Stimulated activated CD8-positive, alpha-beta memory T cell treated with anti-CD3 and anti-CD28 coated beads, Interleukin-7, amount 100 ng/mL, for 4 hours (primary cell): ENCODE measurements at regions not wholly inside any gene's neighbourhood (a gene's known extent, or its start where the extent isn't known, plus 50 kb on each side); places are given as distances from the start of the nearest gene placed in this dataset.

Experiments used
- DNase-seq, 2 donors: peaks; one replicate each; pipeline ENCODE4 v3.0.0-alpha.2; 2020; ENCODE audit warnings: low read depth in 2 of 2

DNA sequence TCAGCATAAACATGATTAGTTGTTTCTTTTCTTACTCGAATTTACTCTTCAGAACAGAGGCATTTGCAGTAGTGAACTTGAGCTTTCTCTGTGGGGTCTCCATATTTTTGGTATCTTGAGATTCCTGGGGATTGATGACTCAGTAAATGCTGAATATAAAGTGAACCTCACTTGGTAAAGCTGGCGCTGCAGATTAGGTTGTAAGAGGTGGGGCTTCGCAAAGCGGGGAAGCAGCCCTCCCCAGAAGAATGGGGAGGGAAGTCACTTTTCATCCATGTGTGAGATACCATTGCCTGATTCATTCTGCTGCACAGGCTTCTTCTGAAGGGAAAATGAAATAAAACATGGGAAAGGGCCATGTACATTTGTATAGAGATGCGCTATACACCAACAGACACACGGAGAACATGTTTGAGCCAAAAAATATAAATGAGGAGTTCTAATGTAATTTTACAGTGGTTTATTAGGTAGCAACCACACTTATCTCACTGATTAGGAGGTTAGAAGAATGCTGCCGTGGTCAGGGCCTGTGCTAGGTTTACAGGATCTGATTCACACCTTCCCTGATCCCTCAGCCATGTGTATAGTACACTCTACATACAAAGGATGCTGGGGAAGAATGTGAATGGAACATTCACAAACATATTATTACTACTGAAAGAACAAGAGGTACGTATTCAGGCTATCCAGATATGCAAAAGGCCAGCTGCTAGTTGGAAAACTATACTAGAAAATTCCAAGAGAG lies 63.5 kb downstream of the DNTTIP2 start:
- DNase-seq = no peak

DNA sequence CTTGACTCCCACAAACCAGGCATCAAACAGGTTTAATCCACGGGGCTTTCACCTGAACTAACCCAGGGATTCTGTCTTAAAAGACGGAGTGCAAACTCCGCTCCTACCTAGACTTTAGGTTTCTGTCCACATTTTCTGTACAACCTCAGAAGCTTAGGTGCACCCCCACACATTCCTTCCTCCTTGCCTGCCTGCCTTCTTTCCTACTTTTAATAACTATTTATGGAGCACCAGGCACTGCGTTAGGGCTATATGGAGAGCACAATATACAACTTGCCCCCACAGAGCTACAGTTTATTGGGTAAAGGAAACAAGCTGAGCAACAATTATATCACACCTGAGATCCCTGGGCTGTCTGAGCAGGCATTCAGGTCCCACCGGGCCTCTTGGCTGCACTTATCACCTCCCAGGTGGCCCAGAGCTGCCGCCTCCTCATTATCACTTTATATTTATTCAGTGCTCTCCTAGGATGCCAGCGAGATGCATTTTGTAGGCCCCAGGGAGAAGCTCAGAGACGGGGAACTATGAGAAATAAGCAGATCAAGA lies 64.1 kb downstream of the DNTTIP2 start:
- DNase-seq = no peak

DNA sequence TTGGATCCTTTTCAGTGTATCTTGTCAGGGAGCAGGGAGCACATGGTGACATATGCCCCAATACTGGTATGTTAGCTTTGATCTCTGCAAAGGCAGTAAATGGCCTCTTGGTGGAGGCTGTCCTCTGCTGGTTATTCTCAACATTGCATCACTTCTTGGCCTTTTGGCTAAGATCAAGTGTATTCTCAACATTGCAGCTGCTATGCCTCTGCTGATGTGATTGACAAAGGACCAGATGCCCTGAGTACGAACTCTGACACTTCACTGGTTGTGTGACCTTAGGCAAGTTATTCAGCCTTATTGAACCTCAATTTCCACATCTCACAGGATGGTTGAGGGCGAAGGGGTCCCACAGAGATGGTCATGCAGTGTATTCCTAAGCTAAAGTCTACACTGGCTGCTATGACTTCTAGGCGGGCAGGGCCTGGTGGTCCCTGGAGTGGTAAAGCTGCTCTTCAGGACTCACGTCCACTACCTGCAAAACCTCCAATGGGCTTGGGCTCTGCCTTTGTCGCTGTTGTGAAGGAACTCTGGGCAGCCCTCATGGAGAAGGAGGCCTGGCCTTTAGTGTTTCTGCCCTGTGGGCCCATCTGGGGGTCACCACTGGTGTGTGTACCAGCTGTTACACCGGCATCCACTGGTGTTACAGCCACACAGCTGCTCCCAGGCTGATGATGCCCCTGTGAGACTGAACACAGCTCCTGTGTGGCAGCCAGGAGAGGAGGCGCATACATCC lies 64.8 kb downstream of the DNTTIP2 start:
- DNase-seq = no peak

DNA sequence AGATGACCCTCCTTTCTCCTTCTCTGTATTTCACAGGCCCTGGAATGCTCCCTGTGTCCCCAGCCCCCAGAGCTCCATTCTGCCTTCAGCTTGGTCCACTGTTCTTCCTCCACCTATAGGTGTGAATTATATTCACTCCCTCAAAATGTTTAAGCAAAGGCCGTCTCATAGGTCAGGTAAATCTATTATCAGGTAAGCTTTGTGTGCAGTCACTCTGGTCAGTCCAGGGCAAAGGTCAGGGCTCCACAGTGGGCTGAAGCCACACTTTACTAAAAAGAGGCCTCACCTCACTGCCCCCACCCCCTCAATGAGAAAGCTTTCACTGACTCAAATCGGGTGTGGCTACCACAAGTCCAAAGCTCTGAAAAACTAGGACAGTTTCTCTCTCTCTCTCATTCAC lies 65.9 kb downstream of the DNTTIP2 start:
- no peak for DNase-seq

DNA sequence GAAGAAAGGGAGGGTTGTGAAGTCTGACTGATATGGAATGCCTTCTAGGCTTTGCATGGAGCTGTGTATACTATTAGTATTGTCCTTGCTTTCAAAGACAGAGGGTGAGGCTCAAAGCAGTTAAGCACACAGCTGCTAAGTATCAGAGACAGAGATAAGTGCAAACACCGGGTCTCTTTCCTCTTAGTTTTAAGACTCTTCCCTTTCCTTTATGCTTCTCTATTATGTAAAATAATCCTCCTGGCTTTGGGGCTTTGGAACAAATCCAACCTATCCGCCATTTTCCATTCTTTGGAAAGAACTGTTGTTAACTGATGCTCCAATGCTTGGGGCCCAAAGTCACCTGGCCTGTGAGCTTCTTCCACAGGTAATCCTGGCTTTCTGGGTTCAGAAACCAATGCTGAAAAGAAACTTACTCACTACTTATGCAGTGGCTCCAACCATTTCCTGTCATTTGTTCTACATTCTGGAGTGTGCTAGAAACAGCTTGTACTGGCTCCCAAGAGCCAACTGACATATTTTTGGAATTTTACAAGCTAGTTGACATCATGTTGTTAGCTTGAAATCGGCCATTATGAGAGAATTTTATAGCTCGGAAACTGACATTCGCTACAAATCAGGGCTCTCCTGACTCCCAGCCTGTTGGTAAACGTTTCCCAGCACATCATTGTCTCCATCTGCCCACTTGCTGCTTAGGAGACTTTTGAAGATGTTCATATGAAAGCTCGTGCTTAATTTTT lies 67.5 kb downstream of the DNTTIP2 start:
- DNase-seq = no peak

DNA sequence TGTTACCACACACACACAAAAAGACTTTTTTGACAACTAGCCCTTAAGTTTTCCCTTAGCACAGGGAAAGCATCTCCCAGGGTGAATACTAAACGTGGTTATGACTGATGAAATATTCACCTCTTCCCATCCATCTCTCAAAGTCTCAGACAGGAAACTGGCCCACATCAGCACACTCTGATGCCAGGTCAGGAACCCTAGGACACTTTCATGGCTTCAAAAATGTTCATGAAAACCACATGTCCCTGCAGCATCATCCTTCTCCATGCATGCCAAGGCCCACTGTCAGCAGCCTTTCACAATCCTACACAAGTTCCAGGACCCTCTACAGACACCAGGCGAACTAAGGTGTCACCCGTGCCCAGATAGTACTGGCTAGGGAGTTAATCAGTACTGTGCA lies 68.7 kb downstream of the DNTTIP2 start:
- no peak for DNase-seq

DNA sequence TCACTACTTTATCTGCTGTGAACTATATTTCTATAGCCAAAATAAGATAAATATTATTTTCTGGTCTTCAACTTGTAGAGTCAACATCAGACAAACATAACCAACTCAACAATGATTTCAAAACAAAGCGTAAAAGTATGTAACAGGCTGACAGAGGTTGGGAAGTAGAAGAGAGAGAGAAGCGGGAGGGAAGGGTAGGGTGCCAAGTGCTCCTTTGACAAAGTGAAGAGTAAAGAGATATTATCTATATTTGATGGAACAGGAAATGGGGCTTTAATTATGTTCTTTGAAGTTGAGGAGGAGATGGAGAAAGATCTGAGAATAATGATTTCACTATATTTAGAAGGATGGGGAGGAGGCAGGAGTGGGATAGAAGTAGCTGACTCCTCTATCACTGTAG lies 70.1 kb downstream of the DNTTIP2 start:
- DNase-seq = no peak

DNA sequence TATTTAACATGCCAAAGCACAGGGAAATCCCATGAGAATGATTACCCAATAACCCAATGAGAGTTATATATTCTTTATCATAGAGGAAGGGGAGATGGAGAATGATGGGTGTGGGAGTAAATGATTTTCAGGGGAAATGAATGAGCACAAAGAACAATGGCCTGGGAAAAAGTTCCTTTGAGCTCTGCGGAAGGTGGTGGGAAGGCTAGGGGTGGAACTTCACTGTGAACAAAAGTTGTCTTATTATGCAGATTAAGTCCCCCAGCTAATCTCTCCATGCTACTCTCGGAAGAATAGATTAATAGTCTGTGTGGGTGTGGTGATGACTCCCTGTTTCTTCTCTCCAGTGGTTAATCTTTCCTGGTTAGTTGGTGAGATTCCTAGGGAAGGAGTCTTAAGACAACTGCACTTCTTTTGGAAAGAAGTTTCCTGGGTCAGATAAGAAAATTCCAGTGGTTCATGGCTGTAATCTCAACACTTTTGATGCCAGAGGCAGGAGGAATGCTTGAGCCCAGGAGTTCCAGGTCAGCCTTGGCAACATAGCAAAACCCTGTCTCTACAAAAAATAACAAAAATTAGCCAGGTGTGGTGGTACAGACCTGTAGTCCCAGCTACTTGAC lies 71.6 kb downstream of the DNTTIP2 start:
- no peak for DNase-seq

DNA sequence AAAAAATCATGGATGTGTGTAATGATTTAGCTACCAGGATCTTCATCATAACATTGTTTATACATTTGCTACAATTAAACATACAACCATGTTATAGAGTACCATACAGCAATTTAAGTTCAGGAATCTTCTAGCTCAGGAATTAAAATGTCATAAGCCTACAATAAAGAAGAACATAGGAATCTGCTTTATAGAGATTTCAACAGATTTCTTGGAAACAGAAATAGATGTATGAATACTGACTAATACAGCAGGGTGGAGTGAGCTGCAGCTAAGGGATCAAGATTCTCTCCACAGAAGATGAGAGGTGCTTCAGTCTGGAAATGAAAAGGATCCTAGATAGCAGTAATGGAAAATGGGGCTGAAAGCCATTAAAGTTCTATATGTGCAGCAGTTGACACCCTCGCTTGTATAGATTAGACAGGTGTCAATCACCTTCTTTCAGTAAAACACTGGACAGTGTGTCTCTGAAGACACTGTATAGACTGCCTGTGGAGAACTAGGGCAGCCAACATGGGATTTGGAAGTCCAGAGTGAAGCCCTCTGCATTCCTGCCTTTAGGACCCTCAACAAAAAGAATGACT lies 73.9 kb downstream of the DNTTIP2 start:
- no peak for DNase-seq

DNA sequence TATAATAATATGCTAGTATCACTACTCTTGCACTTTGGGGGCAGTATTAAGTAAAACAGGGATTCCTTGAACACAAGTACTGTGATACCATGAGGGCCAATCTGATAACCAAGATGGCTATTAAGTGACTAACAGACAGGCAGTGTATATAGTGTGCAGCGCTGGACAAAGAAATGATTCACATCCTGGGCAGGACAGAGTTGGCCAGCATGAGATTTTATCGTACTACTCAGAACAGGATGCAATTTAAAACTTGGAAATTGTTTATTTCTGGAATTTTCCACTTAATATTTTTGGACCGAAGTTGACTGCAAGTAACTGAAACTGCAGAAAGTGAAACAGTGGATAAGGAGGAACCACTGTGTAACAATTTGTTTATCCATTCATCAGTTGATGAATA lies 74.6 kb downstream of the DNTTIP2 start:
- DNase-seq = no peak

DNA sequence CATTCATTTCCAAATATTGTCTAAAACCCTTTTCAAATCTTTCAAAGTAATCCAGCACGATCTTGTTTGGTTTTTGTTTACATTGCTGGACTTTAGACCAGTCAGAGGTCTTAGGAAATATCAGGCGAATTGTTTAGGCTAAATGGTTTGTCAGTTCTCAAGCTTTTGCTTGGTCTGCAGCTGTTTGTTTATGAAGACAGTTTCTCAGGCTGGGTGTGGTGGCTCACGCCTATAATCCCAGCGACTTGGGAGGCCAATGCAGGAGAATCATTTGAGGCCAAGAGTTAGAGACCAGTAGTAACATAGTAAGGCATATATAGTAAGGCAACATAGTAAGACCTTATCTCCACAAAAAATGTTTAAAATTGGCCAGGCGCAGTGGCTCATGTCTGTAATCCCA lies 77.5 kb downstream of the DNTTIP2 start:
- DNase-seq = no peak

DNA sequence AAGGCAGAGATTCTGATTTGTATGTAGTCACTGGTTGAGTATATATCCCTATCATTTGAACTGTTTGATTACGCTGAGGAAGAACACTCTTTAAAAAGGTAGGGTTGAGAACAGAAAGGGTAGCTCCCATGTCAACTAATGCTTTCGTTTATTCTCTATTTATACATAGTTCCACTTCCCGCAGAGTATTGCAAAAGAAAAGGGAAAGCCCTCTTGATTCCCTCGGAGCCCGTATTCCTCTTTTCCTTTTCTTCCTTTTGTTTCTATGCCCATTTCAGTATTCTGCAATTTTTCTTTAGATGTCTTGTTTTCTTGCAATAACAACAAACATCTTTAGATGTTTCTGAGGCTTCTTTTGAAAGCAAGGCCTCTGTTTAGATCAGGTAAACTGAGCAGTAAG lies 78.2 kb downstream of the DNTTIP2 start:
- DNase-seq = no peak

DNA sequence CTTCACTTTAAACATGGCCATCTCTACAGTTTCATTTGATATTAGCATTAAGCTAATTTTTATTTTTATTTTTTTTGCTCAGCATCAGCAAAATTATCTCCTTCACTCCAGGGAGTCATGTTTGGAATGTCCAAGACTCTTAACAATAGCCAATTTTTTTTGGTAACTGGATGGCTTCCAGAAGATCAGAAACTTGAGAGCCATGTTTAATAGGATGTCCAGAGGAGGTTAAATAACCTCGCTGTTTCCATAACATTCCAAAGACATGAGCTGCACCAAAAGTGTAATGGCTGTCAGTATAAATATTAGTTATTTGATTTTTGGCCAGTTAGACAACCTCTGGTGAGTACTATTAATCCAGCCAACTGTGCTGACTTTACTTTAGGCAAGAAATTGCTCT lies 80.7 kb downstream of the DNTTIP2 start:
- no peak for DNase-seq

DNA sequence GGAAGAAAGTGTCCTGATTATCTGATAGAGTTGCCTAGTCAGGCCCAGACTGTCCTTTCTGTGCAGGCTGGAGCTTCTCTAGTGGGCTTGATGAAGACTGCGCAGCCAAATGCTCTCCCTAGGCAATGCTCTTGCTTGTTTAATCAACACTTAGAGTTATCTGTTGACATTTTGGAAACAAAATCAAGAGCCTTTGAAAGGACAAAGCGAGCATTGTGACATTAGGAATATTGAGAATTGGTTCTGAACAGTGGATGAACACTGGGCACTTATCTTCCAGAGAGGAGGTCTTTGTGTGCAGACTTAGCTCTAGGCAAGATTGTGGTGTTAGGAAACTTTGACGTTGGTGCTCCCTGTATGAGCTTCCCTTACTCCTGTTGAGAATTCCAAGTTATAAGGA lies 94.5 kb downstream of the DNTTIP2 start:
- no peak for DNase-seq

DNA sequence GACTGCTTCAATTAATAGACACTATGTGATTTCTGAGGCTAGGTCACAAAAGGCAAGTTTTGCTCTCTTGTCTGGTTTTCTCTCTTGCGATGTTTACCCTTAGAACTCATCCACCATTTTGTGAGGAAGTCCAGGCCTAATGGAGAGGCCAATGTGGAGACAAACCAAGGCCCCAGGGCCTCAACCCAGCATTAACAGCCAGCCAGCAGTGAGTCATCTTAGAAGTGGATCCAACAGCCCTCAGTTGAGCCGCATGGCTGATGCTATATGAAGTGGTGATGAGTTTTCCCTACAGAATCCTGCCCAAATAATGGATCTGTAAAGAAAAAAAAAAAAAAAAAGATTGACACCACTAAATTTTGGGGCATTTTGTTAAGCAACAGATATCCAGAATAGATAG lies 95.1 kb downstream of the DNTTIP2 start:
- no peak for DNase-seq

DNA sequence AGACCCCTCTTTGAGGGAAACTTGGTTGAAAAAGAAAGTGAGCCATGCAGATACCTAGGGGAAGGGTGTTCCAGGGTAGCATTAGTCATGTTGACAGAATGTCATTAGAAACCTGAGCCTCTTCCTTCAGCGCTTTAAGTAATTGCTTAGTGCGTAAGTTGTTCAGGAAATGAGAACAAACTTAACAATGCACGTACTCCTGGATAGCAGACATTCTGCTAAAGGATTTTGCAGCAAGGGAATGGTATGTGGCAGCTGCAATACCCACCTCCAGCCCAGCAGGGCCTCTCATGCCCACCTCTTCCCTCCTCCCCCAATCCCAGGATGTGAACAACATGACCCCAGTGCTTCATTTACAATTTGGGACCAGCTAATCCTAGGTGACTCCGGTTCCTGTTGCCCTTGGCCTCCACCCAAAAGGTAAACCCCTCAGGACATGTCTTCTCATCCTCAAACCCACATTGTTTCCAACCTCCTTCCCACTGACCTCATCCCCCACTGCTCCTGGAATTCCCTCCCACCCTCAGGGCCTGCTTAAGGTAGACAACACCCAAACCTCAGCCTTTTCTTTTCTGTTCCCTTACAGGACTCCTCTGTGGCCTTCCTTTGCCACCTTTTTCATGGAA lies 98.0 kb upstream of the BCAR3 start:
- DNase-seq = no peak

DNA sequence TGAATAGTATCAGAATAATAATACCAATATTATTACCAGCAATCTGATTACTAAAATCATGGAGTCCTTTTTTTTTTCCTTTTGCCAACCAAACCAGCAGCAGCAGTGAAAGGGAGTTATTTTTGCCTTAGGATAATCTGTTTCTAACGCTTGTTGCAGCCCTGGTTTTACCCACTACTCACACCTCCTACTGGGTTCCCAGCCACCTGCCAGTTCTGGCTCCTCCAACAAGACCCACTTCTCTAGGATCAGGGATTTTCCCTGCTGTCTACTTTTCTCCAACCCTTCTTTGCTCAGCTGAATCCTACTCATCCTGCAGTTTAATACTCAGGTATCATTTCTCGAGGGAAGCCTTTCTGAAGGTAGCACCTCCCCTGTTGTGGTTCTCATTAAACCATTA lies 96.8 kb upstream of the BCAR3 start:
- DNase-seq = no peak

DNA sequence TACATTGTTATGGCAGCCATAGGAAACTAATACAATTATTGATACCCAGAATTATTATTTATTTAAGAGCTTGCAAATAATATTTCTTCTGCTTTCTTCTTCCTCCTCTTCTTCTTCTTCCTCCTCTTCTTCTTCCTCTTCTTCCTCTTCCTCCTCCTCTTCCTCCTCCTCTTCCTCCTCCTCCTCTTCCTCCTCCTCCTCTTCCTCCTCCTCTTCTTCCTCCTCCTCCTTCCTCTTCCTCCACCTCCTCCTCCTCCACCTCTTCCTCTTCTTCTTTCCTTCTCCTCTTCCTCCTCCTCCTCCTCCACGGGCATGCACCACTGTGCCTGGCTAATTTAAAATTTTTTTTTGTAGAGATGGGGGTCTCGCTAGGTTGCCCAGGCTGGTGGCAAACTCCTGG lies 95.6 kb upstream of the BCAR3 start:
- no peak for DNase-seq

DNA sequence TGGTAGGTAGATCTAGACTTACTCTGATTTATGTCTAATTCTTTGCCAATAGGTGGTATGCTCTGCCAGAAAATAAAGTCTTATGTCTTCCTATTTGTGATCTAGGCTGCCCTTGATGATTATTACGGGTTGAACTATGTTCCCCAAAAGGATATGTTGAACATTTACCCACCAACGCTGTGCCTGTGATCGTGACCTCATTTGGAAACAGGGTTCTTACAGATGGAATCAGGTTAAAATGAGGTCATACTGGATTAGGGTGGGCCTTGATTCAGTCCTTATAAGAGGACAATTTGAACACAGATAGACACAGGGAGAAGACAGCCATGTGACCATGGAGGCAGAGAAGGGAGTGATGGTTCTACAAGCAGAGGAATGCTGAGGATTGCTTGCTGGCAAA lies 95.1 kb upstream of the BCAR3 start:
- no peak for DNase-seq

DNA sequence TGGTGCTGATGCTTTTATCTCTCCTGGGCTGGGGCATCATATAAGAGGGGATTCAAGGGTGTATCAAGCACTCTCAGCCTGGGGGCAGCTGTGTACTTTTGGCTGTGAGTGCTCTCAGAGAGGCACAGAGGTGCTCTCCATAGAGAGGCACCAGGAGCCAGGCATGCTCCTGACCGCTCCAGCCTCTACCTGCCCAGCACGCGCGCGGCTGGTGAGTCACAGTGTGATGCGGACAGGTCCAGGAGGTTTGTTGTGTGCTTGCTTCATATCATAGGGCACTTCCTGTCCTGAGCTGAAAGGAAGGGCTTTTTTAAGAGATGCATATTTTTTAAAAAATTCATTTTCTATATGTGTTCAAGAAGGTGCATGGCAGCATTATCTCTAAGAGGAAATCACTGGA lies 93.6 kb upstream of the BCAR3 start:
- no peak for DNase-seq

DNA sequence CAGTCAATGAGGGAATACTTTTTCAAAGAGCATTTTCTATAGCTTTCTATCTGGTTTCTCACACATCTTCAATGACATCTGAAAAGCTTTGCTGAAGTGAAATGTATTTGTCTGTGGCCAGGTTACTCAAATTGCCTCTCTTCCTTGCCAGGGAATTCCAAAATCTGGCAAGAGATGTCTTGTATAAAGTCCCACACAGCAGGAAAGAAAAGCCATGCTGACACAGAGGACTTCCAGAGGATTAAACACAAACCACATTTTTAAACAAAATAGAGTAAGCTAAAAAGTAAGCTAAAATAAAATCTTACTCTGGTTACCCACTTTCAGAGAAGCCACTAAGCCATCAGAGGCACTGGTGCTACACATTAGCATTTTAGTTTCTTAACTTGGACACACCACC lies 93.1 kb upstream of the BCAR3 start:
- DNase-seq = no peak
